H9 (cell line): ENCODE measurements at regions not wholly inside any gene's neighbourhood (a gene's known extent, or its start where the extent isn't known, plus 50 kb on each side); places are given as distances from the start of the nearest gene placed in this dataset.

Experiments used
- DNase-seq: peaks from one replicate; pipeline ENCODE4 v3.0.0-alpha.2; 2017
- H2AFZ ChIP-seq: one replicate; pipeline ENCODE4 v1.6.1; 2013; ENCODE audit warnings: mild to moderate bottlenecking, low read length, control low read depth, moderate library complexity
- H2AK5ac ChIP-seq: 2 replicates; pipeline ENCODE4 v1.6.1; 2013; ENCODE audit warnings: low read length, control low read depth, mixed read lengths; ENCODE audit not compliant: insufficient read length
- H2BK120ac ChIP-seq: one replicate; pipeline ENCODE4 v1.6.1; 2013; ENCODE audit warnings: low read depth, mild to moderate bottlenecking, low read length, control low read depth, inconsistent platforms; ENCODE audit not compliant: poor library complexity, severe bottlenecking
- H2BK12ac ChIP-seq: 2 replicates; pipeline ENCODE4 v1.6.1; 2013; ENCODE audit warnings: low read length, control low read depth, mixed read lengths, low read depth; ENCODE audit not compliant: insufficient read length
- H2BK15ac ChIP-seq: 2 replicates; pipeline ENCODE4 v1.6.1; 2013; ENCODE audit warnings: low read depth, low read length, control low read depth
- H2BK20ac ChIP-seq: one replicate; pipeline ENCODE4 v1.6.1; 2013; ENCODE audit warnings: low read depth, mild to moderate bottlenecking, low read length, control low read depth, inconsistent platforms; ENCODE audit not compliant: poor library complexity, severe bottlenecking
- H2BK5ac ChIP-seq: 2 replicates; pipeline ENCODE4 v1.6.1; 2013; ENCODE audit warnings: low read length, control low read depth, mixed read lengths; ENCODE audit not compliant: insufficient read length
- H3K14ac ChIP-seq: 2 replicates; pipeline ENCODE4 v1.6.1; 2013; ENCODE audit warnings: low read length, control low read depth; ENCODE audit not compliant: insufficient read depth
- H3K18ac ChIP-seq: 2 replicates; pipeline ENCODE4 v1.6.1; 2013; ENCODE audit warnings: low read depth, mild to moderate bottlenecking, mixed read lengths, low read length, control low read depth; ENCODE audit not compliant: insufficient read length
- H3K23ac ChIP-seq: 2 replicates; pipeline ENCODE4 v1.6.1; 2013; ENCODE audit warnings: low read length, control low read depth, mixed read lengths, low read depth; ENCODE audit not compliant: insufficient read length
- H3K23me2 ChIP-seq: 2 replicates; pipeline ENCODE4 v1.6.1; 2013; ENCODE audit warnings: low read depth, mild to moderate bottlenecking, mixed read lengths, low read length, control low read depth; ENCODE audit not compliant: insufficient read length, poor library complexity, severe bottlenecking
- H3K27ac ChIP-seq: 2 replicates; pipeline ENCODE4 v1.5.1; 2013; ENCODE audit warnings: low read length, control low read depth, mixed read lengths, low read depth; ENCODE audit not compliant: insufficient read length
- H3K27me3 ChIP-seq: 2 replicates; pipeline ENCODE4 v1.6.1; 2013; ENCODE audit warnings: low read length, control low read depth, inconsistent platforms; ENCODE audit not compliant: insufficient read depth
- H3K4ac ChIP-seq: 2 replicates; pipeline ENCODE4 v1.6.1; 2013; ENCODE audit warnings: low read depth, mild to moderate bottlenecking, control low read depth, inconsistent platforms, low read length, moderate library complexity
- H3K4me1 ChIP-seq: 2 replicates; pipeline ENCODE4 v1.6.1; 2013; ENCODE audit warnings: low read length, control low read depth, inconsistent platforms; ENCODE audit not compliant: insufficient read depth
- H3K4me2 ChIP-seq: 2 replicates; pipeline ENCODE4 v1.6.1; 2013; ENCODE audit warnings: low read length, control low read depth, mixed read lengths; ENCODE audit not compliant: insufficient read length, insufficient read depth
- H3K56ac ChIP-seq: 2 replicates; pipeline ENCODE4 v1.6.1; 2013; ENCODE audit warnings: low read depth, mild to moderate bottlenecking, mixed read lengths, low read length, control low read depth; ENCODE audit not compliant: insufficient read length
- H3K79me1 ChIP-seq: 2 replicates; pipeline ENCODE4 v1.6.1; 2013; ENCODE audit warnings: low read depth, mild to moderate bottlenecking, moderate library complexity, low read length, control low read depth, inconsistent platforms; ENCODE audit not compliant: insufficient read depth, poor library complexity, severe bottlenecking
- H3K79me2 ChIP-seq: 2 replicates; pipeline ENCODE4 v1.6.1; 2013; ENCODE audit warnings: low read length, control low read depth, inconsistent platforms; ENCODE audit not compliant: insufficient read depth
- H3K9ac ChIP-seq: 2 replicates; pipeline ENCODE4 v1.6.1; 2013; ENCODE audit warnings: low read length, control low read depth, mixed read lengths; ENCODE audit not compliant: insufficient read length; ENCODE audit errors: extremely low read depth
- H3K9me3 ChIP-seq: one replicate; pipeline ENCODE4 v1.6.1; 2013; ENCODE audit warnings: low read depth, low read length, inconsistent platforms; ENCODE audit not compliant: control insufficient read depth
- H3T11ph ChIP-seq: one replicate; pipeline ENCODE4 v1.6.1; 2013; ENCODE audit warnings: mild to moderate bottlenecking, low read length, control low read depth, inconsistent platforms
- H4K20me1 ChIP-seq: one replicate; pipeline ENCODE4 v1.6.1; 2013; ENCODE audit not compliant: control insufficient read depth, insufficient read length, insufficient read depth
- H4K5ac ChIP-seq: 2 replicates; pipeline ENCODE4 v1.6.1; 2013; ENCODE audit warnings: low read depth, mild to moderate bottlenecking, mixed read lengths, low read length, control low read depth; ENCODE audit not compliant: insufficient read length
- H4K8ac ChIP-seq: replicated peaks from 2 replicates; pipeline ENCODE4 v1.6.1; 2013; ENCODE audit warnings: low read length, control low read depth, mixed read lengths, low read depth; ENCODE audit not compliant: insufficient read length
- H4K91ac ChIP-seq: 2 replicates; pipeline ENCODE4 v1.6.1; 2013; ENCODE audit warnings: low read depth, mild to moderate bottlenecking, moderate library complexity, mixed read lengths, low read length, control low read depth; ENCODE audit not compliant: insufficient read length
- H3K27ac Mint-ChIP-seq, 3 experiments: 2 replicates in 2 of 3; 3 replicates in 1 of 3; pipeline ENCODE4 v1.8.0; 2020 to 2021; ENCODE audit warnings: mixed read lengths in 3 of 3, mild to moderate bottlenecking in 1 of 3, moderate library complexity in 1 of 3
- H3K27me3 Mint-ChIP-seq: 2 replicates; pipeline ENCODE4 v1.8.0; 2021; ENCODE audit warnings: low read depth, mild to moderate bottlenecking, moderate library complexity, mixed read lengths
- H3K36me3 Mint-ChIP-seq, 3 experiments: 2 replicates in 2 of 3; 3 replicates in 1 of 3; pipeline ENCODE4 v1.8.0; 2020 to 2021; ENCODE audit warnings: low read depth in 3 of 3, mixed read lengths in 3 of 3; ENCODE audit not compliant: insufficient read depth in 1 of 3
- H3K4me1 Mint-ChIP-seq, 2 experiments: 2 replicates each; pipeline ENCODE4 v1.8.0; 2020; ENCODE audit warnings: mixed read lengths in 2 of 2
- H3K4me3 Mint-ChIP-seq, 2 experiments: 2 replicates in 1 of 2; 3 replicates in 1 of 2; pipeline ENCODE4 v1.8.0; 2020 to 2021; ENCODE audit warnings: mild to moderate bottlenecking in 2 of 2, mixed read lengths in 2 of 2, moderate library complexity in 1 of 2
- H3K9me3 Mint-ChIP-seq, 2 experiments: 2 replicates in 1 of 2; 3 replicates in 1 of 2; pipeline ENCODE4 v1.8.0; 2020; ENCODE audit warnings: mild to moderate bottlenecking in 2 of 2, mixed read lengths in 2 of 2, moderate library complexity in 1 of 2
- CTCF ChIP-seq: fragments of 200-600 bp; sonication (generic); conservative IDR thresholded peaks from 3 replicates; pipeline ENCODE4 v1.8.0; 2021; ENCODE audit warnings: antibody characterized with exemption, mild to moderate bottlenecking
- WGBS: extraction: QIAGEN DNeasy Blood & Tissue Kit; methylation state at CpG from one replicate; pipeline ENCODE4 v1.1.7; 2013; ENCODE audit warnings: missing lambda C conversion rate, low lambda C conversion rate, mixed read lengths; ENCODE audit not compliant: insufficient read length; ENCODE audit errors: extremely low coverage; 5-methylcytosine and 5-hydroxymethylcytosine counted together

- Histone ChIP-seq H2BK5ac (no peak overlapping the region), H3K56ac (no peak overlapping the region), H3K9me3 (no peaks in the 10 kb centered on the region), H3K23me2 (no peaks in the 10 kb centered on the region), H4K20me1 (no peaks in the 10 kb centered on the region), H3K4me1 (no peaks in the 10 kb centered on the region), H2BK15ac (no peak overlapping the region), H3T11ph (no peak overlapping the region), H2BK20ac (no peak overlapping the region), H2AK5ac (no peak overlapping the region), H3K4ac (no peak overlapping the region), H3K4me2 (no peak overlapping the region), H3K23ac (no peak overlapping the region), H4K5ac (no peak overlapping the region), H3K27me3 (no peaks in the 10 kb centered on the region), H4K8ac (peak overlapping the region; percentile 50), H3K9ac (no peak overlapping the region), H2BK120ac (no peak overlapping the region), H2AFZ (no peak overlapping the region), H3K79me1 (no peaks in the 10 kb centered on the region), H4K91ac (no peak overlapping the region), H3K27ac (no peak overlapping the region), H2BK12ac (no peak overlapping the region), H3K14ac (no peak overlapping the region), H3K79me2 (no peaks in the 10 kb centered on the region), H3K18ac (no peak overlapping the region)
- WGBS: no CpG with 5 or more reads among the region's 1 CpG
- no peaks in the 10 kb centered on the region for H3K36me3 Mint-ChIP-seq
- H3K27ac Mint-ChIP-seq: peak overlapping the region in 1 of 3 experiments; percentile 56; a peak in 2 of 7 replicates
- H3K9me3 Mint-ChIP-seq: no peaks in the 10 kb centered on the region; a peak in 2 of 5 replicates
- no peak for DNase-seq
- H3K4me3 Mint-ChIP-seq: no peak overlapping the region
- peaks cover 6 to 7% of the 10 kb centered on the region in 2 experiments for H3K4me1 Mint-ChIP-seq
- peaks cover 5% of the 10 kb centered on the region for H3K27me3 Mint-ChIP-seq
- TF ChIP-seq CTCF: no peak
These were observed 57.9 kb downstream of the ZNF22 start for GRCh38 chr10:45058580-45058979.
